GM12864 (cell line): ENCODE measurements at regions not wholly inside any gene's neighbourhood (a gene's known extent, or its start where the extent isn't known, plus 50 kb on each side); places are given as distances from the start of the nearest gene placed in this dataset.

ENCODE experiments used
- DNase-seq: peaks from one replicate; pipeline ENCODE4 v3.0.0-alpha.2; 2011; ENCODE audit warnings: low read depth
- H3K4me3 ChIP-seq: 2 replicates; pipeline ENCODE4 v1.5.1; 2011; ENCODE audit warnings: mild to moderate bottlenecking, low read depth, low read length, control low read depth
- TF ChIP-seq, protein P1 (sequence below): IDR thresholded peaks from 2 replicates; pipeline ENCODE4 v1.5.1; 2011; ENCODE audit warnings: low read depth, mild to moderate bottlenecking, moderate library complexity, low read length, control low read depth, inconsistent platforms; ENCODE audit errors: missing control alignments

DNA sequence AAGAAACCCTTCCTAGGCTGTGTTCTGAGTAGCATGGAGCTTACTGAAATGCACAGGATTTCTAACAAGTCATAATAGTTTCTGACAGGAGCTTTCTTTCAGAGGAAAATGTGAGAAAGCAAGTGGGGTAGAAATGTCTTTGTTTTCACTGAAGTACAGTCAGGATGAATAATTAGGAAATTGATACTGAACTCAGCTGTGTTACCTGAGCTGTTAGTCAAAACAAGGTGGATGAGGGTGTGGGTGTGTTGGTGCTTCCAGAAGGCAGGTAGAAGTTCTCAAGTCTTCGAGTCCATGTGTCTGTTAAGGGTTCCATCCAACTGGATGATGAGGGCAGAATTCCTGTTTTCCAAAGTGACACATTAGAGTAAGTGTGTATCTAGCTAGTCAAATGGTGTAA lies 122.4 kb downstream of the BASP1 start:
- no peak overlapping the region for H3K4me3 ChIP-seq
- TF ChIP-seq, protein P1, sequence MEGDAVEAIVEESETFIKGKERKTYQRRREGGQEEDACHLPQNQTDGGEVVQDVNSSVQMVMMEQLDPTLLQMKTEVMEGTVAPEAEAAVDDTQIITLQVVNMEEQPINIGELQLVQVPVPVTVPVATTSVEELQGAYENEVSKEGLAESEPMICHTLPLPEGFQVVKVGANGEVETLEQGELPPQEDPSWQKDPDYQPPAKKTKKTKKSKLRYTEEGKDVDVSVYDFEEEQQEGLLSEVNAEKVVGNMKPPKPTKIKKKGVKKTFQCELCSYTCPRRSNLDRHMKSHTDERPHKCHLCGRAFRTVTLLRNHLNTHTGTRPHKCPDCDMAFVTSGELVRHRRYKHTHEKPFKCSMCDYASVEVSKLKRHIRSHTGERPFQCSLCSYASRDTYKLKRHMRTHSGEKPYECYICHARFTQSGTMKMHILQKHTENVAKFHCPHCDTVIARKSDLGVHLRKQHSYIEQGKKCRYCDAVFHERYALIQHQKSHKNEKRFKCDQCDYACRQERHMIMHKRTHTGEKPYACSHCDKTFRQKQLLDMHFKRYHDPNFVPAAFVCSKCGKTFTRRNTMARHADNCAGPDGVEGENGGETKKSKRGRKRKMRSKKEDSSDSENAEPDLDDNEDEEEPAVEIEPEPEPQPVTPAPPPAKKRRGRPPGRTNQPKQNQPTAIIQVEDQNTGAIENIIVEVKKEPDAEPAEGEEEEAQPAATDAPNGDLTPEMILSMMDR = no peak
- no peak for DNase-seq

DNA sequence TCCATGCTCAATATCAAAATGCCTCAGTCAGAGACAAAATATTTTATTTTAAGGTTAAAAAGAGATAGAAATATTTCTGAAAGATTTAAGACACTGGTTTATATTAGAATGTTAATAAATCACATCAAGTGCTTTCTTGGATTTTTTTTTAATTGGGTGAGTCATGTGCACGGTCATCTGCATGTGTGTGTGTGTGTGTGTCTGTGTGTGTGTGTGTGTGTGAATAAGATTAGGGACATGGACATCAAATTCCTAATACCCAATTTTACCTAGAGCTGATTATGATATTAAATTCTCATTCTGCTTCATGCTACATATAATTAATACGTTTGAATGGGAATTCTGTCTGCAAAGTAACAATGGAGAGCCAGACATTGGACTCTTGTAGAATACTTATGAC lies 122.9 kb downstream of the BASP1 start:
- no peak overlapping the region for H3K4me3 ChIP-seq
- no peak for DNase-seq
- TF ChIP-seq, protein P1 = no peak

DNA sequence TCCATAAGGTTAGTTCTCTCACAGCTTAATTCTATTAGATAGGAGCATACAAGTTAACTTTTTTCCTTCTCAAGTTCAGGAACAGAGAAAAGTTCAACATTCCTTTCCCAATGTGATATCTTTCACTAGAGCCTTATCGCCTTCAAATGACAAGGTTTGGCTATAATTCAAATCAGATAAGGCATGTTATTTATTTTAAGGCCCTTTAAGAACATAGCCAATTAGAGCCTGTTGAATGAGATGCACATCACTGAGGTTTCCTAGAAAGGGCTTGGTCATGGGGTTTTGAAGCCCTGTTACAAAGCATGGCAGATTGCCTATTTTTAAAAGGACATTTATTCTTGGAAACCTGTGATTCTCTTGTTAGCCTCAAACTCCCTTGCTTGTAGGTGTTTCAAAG lies 123.4 kb downstream of the BASP1 start:
- TF ChIP-seq, protein P1 = no peak
- no peak for DNase-seq
- H3K4me3 ChIP-seq = no peak overlapping the region

DNA sequence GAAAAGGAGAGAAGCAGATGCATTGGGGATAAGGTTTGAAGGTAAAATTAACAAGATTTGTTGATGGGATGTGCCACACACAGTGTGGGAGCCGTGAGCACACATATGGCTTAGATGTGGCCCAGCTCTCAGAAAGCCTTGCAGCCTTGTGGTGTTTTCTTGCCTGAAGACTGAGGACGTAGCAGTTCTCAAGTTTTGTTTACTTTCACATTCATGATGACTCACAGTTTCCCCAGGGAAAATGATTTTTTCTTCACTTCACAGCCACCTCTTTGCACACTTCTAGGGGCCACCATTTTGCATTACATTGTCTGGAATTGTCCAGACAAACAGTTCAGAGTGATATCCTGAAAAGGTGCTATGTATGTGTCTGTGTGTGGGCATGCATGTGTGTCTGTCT lies 126.2 kb downstream of the BASP1 start:
- peak; percentile 16 for DNase-seq
- TF ChIP-seq, protein P1 = no peak
- H3K4me3 ChIP-seq = no peak overlapping the region

DNA sequence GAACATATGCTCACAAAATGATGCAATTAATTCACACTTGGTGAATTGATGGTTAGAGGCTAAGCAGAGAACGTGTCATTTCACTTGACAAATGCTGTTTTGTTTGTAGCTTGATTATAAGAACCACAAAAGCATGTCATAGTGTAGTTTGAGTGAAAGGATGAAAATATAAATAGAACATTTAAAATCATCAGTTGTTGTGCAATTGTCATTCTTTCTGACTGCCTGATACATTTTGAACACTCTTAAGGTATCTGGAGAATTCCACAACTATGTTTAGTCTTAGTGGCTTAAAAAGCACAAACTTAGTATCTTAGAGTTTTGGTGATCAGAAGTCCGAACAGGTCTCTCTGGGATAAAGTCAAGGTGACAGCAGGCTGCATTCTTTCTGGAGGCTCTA lies 129.4 kb downstream of the BASP1 start:
- H3K4me3 ChIP-seq = no peak overlapping the region
- TF ChIP-seq, protein P1 = no peak
- DNase-seq = no peak

DNA sequence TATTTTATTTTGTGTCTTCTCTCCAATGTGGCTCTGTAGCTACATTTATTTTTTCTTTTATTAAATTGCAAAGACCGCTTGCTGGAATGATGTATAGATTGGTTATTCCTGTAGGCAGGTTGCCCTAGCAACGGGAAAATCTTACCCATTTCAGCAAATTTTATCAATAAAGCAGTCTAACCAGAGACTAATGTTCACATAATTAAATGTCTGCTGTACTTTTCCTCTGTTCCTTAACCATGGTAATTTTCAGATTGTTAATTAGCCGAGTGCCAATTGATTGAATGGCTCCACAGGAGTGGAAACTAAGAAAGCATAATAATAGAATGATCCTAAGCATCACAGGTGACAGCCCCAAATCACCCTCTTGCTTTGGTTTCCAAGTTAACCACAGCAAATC lies 134.8 kb downstream of the BASP1 start:
- no peak overlapping the region for H3K4me3 ChIP-seq
- DNase-seq = no peak
- TF ChIP-seq, protein P1 = no peak

DNA sequence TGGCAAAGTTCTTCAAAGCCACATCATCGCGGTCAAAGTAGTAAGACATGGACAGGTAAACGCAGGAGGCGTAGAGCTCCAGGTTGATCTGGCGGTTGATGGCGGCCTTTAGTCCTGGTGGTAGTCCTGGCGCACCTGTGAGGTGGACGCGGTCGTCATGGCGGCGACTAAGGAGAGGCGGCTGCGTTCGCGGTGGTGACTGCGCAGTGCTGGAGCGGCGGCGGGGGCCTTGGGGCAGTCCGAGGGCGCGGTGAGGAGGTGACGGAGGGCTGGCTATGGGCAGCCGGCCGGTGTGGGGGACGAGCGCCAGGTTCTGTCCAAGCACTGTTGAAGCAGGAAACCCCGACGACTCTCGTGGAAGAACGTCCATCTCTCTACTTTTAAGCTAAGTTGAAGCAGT lies 136.8 kb downstream of the BASP1 start:
- DNase-seq = no peak
- TF ChIP-seq, protein P1 = no peak
- no peak overlapping the region for H3K4me3 ChIP-seq
